Loucy (cell line): ENCODE measurements at regions not wholly inside any gene's neighbourhood (a gene's known extent, or its start where the extent isn't known, plus 50 kb on each side); places are given as distances from the start of the nearest gene placed in this dataset.

Source experiments
- EZH2phosphoT487 ChIP-seq: fragments of 200-600 bp; IDR thresholded peaks from 2 replicates; pipeline ENCODE4 v1.6.1; 2018; ENCODE audit warnings: antibody characterized with exemption, mild to moderate bottlenecking, moderate library complexity, borderline replicate concordance
- TF ChIP-seq, protein P1 (sequence below): fragments of 200-600 bp; sonication (generic); conservative IDR thresholded peaks from 2 replicates; pipeline ENCODE4 v1.5.1; 2014; ENCODE audit warnings: mild to moderate bottlenecking, antibody characterized with exemption, low read length

GRCh38 chr1:172779491-172779890 lies 120.6 kb downstream of the FASLG start:
- TF ChIP-seq, protein P1, sequence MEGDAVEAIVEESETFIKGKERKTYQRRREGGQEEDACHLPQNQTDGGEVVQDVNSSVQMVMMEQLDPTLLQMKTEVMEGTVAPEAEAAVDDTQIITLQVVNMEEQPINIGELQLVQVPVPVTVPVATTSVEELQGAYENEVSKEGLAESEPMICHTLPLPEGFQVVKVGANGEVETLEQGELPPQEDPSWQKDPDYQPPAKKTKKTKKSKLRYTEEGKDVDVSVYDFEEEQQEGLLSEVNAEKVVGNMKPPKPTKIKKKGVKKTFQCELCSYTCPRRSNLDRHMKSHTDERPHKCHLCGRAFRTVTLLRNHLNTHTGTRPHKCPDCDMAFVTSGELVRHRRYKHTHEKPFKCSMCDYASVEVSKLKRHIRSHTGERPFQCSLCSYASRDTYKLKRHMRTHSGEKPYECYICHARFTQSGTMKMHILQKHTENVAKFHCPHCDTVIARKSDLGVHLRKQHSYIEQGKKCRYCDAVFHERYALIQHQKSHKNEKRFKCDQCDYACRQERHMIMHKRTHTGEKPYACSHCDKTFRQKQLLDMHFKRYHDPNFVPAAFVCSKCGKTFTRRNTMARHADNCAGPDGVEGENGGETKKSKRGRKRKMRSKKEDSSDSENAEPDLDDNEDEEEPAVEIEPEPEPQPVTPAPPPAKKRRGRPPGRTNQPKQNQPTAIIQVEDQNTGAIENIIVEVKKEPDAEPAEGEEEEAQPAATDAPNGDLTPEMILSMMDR: no peak
- TF ChIP-seq EZH2phosphoT487: no peak
